ENCODE measurements at regions not wholly inside any gene's neighbourhood (a gene's known extent, or its start where the extent isn't known, plus 50 kb on each side); places are given as distances from the start of the nearest gene placed in this dataset.
"Not testable (repeated sequence)": the region's sequence is repeated elsewhere in the genome, so short reads cannot be mapped to it uniquely, and the experiment has no call there.

GRCh38 chr2:192749611-192750200 lies 555.0 kb upstream of the TMEFF2 start:
- DNase-seq (ENCODE audit: low spot score) = no peak

- peak; percentile 13 for DNase-seq (ENCODE audit: low spot score)
Observed at GRCh38 chr2:192741889-192742288, 547.2 kb upstream of the TMEFF2 start.

- no peak for DNase-seq (ENCODE audit: low spot score)
Observed at GRCh38 chr2:192735447-192735846, 540.7 kb upstream of the TMEFF2 start.

- DNase-seq (ENCODE audit: low spot score) = no peak
Observed at GRCh38 chr2:192729369-192729768, 534.6 kb upstream of the TMEFF2 start.

- no peak for DNase-seq (ENCODE audit: low spot score)
Observed at GRCh38 chr2:192725991-192726390, 531.3 kb upstream of the TMEFF2 start.

GRCh38 chr2:192719629-192720028 lies 524.9 kb upstream of the TMEFF2 start:
- DNase-seq (ENCODE audit: low spot score) = no peak

- DNase-seq (ENCODE audit: low spot score) = no peak
Observed at GRCh38 chr2:192718340-192718739, 523.6 kb upstream of the TMEFF2 start.

GRCh38 chr2:192700934-192701333 lies 506.2 kb upstream of the TMEFF2 start:
- DNase-seq (ENCODE audit: low spot score) = no peak

- DNase-seq (ENCODE audit: low spot score) = no peak
Observed at GRCh38 chr2:192697880-192698279, 503.1 kb upstream of the TMEFF2 start.

- DNase-seq (ENCODE audit: low spot score) = no peak
Observed at GRCh38 chr2:192696857-192697256, 502.1 kb upstream of the TMEFF2 start.

- no peak for DNase-seq (ENCODE audit: low spot score)
Observed at GRCh38 chr2:192687015-192687414, 492.3 kb upstream of the TMEFF2 start.

GRCh38 chr2:192682511-192682910 lies 487.8 kb upstream of the TMEFF2 start:
- not testable (repeated sequence) for DNase-seq (ENCODE audit: low spot score)

GRCh38 chr2:192675681-192676080 lies 480.9 kb upstream of the TMEFF2 start:
- no peak for DNase-seq (ENCODE audit: low spot score)

GRCh38 chr2:192669505-192670091 lies 474.9 kb upstream of the TMEFF2 start:
- no peak for DNase-seq (ENCODE audit: low spot score)

GRCh38 chr2:192660555-192660954 lies 465.8 kb upstream of the TMEFF2 start:
- not testable (repeated sequence) for DNase-seq (ENCODE audit: low spot score)

- DNase-seq (ENCODE audit: low spot score) = no peak
Observed at GRCh38 chr2:192657362-192657761, 462.6 kb upstream of the TMEFF2 start.

GRCh38 chr2:192655916-192656315 lies 461.2 kb upstream of the TMEFF2 start:
- DNase-seq (ENCODE audit: low spot score) = no peak

- DNase-seq (ENCODE audit: low spot score) = no peak
Observed at GRCh38 chr2:192645811-192646598, 451.3 kb upstream of the TMEFF2 start.

GRCh38 chr2:192634557-192634956 lies 439.8 kb upstream of the TMEFF2 start:
- DNase-seq (ENCODE audit: low spot score) = no peak

- no peak for DNase-seq (ENCODE audit: low spot score)
Observed at GRCh38 chr2:192628017-192628416, 433.3 kb upstream of the TMEFF2 start.

GRCh38 chr2:192615105-192615504 lies 420.4 kb upstream of the TMEFF2 start:
- no peak for DNase-seq (ENCODE audit: low spot score)

- peak; percentile 9 for DNase-seq (ENCODE audit: low spot score)
Observed at GRCh38 chr2:192604295-192604694, 409.6 kb upstream of the TMEFF2 start.

GRCh38 chr2:192598649-192599048 lies 403.9 kb upstream of the TMEFF2 start:
- DNase-seq (ENCODE audit: low spot score) = not testable (repeated sequence)

Measured in HuH-7 (cell line).